ENCODE measurements at regions not wholly inside any gene's neighbourhood (a gene's known extent, or its start where the extent isn't known, plus 50 kb on each side); places are given as distances from the start of the nearest gene placed in this dataset.

- no peak for DNase-seq (ENCODE audit: low read depth)
- TF ChIP-seq CTCF (IDR thresholded peaks at IDR 0.05; ENCODE audit: control insufficient read depth, insufficient read depth, low read depth, low read length, missing control alignments) = no peak
- H3K4me3 ChIP-seq (ENCODE audit: control insufficient read depth, low read depth, low read length) = no peak overlapping the region
Observed at GRCh38 chr9:106588626-106589025, 274.3 kb upstream of the ZNF462 start.

GRCh38 chr9:106590759-106591505 is 272.0 kb upstream of the ZNF462 start:
- DNase-seq (ENCODE audit: low read depth) = no peak
- TF ChIP-seq CTCF (IDR thresholded peaks at IDR 0.05; ENCODE audit: control insufficient read depth, insufficient read depth, low read depth, low read length, missing control alignments) = no peak
- H3K4me3 ChIP-seq (ENCODE audit: control insufficient read depth, low read depth, low read length) = no peak overlapping the region

GRCh38 chr9:106593201-106593600 is 269.8 kb upstream of the ZNF462 start:
- DNase-seq (ENCODE audit: low read depth) = no peak
- no peak for TF ChIP-seq CTCF (IDR thresholded peaks at IDR 0.05; ENCODE audit: control insufficient read depth, insufficient read depth, low read depth, low read length, missing control alignments)
- H3K4me3 ChIP-seq (ENCODE audit: control insufficient read depth, low read depth, low read length) = no peak overlapping the region

- H3K4me3 ChIP-seq (ENCODE audit: control insufficient read depth, low read depth, low read length) = no peak overlapping the region
- no peak for DNase-seq (ENCODE audit: low read depth)
- no peak for TF ChIP-seq CTCF (IDR thresholded peaks at IDR 0.05; ENCODE audit: control insufficient read depth, insufficient read depth, low read depth, low read length, missing control alignments)
Observed at GRCh38 chr9:106596984-106597383, 266.0 kb upstream of the ZNF462 start.

GRCh38 chr9:106600955-106601560 is 261.9 kb upstream of the ZNF462 start:
- TF ChIP-seq CTCF (IDR thresholded peaks at IDR 0.05; ENCODE audit: control insufficient read depth, insufficient read depth, low read depth, low read length, missing control alignments) = no peak
- no peak for DNase-seq (ENCODE audit: low read depth)
- no peak overlapping the region for H3K4me3 ChIP-seq (ENCODE audit: control insufficient read depth, low read depth, low read length)

- no peak for DNase-seq (ENCODE audit: low read depth)
- no peak overlapping the region for H3K4me3 ChIP-seq (ENCODE audit: control insufficient read depth, low read depth, low read length)
- TF ChIP-seq CTCF (IDR thresholded peaks at IDR 0.05; ENCODE audit: control insufficient read depth, insufficient read depth, low read depth, low read length, missing control alignments) = no peak
Observed at GRCh38 chr9:106602344-106602743, 260.6 kb upstream of the ZNF462 start.
